GM13977 (cell line): ENCODE measurements at regions not wholly inside any gene's neighbourhood (a gene's known extent, or its start where the extent isn't known, plus 50 kb on each side); places are given as distances from the start of the nearest gene placed in this dataset.

Experiments used
- DNase-seq: peaks from one replicate; pipeline ENCODE4 v3.0.0; 2012; ENCODE audit warnings: low spot score
- CTCF ChIP-seq: IDR thresholded peaks from 2 replicates; pipeline ENCODE4 v1.5.1; 2012; ENCODE audit warnings: mild to moderate bottlenecking, control low read depth; ENCODE audit not compliant: insufficient read depth; ENCODE audit errors: extremely low read depth, missing control alignments
- in situ Hi-C: fragments of 300-500 bp; cut with MboI; formaldehyde crosslinking; loops from one replicate; pipeline ENCODE4 v1.12.0; 2022; ENCODE audit warnings: low sequenced_read_pairs, low pct_unique_long_range_greater_than_20kb, mixed read lengths, inconsistent platforms; ENCODE audit not compliant: unreplicated experiment

- no peak for TF ChIP-seq CTCF
- DNase-seq: no peak
- in situ Hi-C loops: no loop called here
Measured at GRCh38 chr6:85193339-85193738, 256.5 kb upstream of the NT5E start.

- in situ Hi-C loops: no loop called here
- TF ChIP-seq CTCF: no peak
- no peak for DNase-seq
Measured at GRCh38 chr6:85192596-85192995, 257.3 kb upstream of the NT5E start.

GRCh38 chr6:85192186-85192585 is 257.7 kb upstream of the NT5E start:
- no peak for TF ChIP-seq CTCF
- in situ Hi-C loops: no loop called here
- DNase-seq: no peak

- in situ Hi-C loops: no loop called here
- TF ChIP-seq CTCF: no peak
- DNase-seq: no peak
Measured at GRCh38 chr6:85191656-85192055, 258.2 kb upstream of the NT5E start.

GRCh38 chr6:85186546-85187175 is 263.2 kb upstream of the NT5E start:
- DNase-seq: no peak
- in situ Hi-C loops: no loop called here
- TF ChIP-seq CTCF: no peak

- in situ Hi-C loops: no loop called here
- DNase-seq: no peak
- no peak for TF ChIP-seq CTCF
Measured at GRCh38 chr6:85185977-85186376, 263.9 kb upstream of the NT5E start.

GRCh38 chr6:85183841-85184240 is 266.0 kb upstream of the NT5E start:
- in situ Hi-C loops: no loop called here
- TF ChIP-seq CTCF: no peak
- no peak for DNase-seq
